ENCODE measurements at regions not wholly inside any gene's neighbourhood (a gene's known extent, or its start where the extent isn't known, plus 50 kb on each side); places are given as distances from the start of the nearest gene placed in this dataset.

DNA sequence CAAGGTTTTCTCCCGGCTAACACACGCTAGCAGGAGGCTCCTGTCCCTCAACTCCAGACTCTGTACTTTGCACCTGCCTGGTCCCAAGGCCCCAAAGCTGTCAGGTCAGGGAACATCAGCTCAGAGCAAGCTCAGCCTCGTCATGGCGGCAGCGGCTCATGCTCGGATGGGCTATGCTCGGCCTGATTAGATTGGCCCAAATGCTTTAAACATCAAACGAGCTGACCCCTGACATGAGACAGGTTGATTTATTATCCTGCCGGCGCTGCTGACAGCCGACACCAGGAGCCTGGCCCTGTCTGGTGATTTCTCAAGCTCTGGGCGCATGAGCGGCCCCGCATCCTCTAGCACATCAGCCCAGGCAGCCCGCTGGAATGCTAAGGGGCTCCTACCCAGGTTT, 436.4 kb downstream of the EIPR1 start:
- peak overlapping the region; percentile 57 for H3K4me3 Mint-ChIP-seq
- H3K4me1 Mint-ChIP-seq, result peaks cover 58% of the 10 kb centered on the region
- H3K27ac Mint-ChIP-seq, result peak overlapping the region; percentile 97
- H3K36me3 Mint-ChIP-seq (ENCODE audit: low read depth), result peaks cover 6% of the 10 kb centered on the region
- TF ChIP-seq, protein P1, sequence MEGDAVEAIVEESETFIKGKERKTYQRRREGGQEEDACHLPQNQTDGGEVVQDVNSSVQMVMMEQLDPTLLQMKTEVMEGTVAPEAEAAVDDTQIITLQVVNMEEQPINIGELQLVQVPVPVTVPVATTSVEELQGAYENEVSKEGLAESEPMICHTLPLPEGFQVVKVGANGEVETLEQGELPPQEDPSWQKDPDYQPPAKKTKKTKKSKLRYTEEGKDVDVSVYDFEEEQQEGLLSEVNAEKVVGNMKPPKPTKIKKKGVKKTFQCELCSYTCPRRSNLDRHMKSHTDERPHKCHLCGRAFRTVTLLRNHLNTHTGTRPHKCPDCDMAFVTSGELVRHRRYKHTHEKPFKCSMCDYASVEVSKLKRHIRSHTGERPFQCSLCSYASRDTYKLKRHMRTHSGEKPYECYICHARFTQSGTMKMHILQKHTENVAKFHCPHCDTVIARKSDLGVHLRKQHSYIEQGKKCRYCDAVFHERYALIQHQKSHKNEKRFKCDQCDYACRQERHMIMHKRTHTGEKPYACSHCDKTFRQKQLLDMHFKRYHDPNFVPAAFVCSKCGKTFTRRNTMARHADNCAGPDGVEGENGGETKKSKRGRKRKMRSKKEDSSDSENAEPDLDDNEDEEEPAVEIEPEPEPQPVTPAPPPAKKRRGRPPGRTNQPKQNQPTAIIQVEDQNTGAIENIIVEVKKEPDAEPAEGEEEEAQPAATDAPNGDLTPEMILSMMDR (IDR thresholded peaks at IDR 0.05), result no peak
- H3K27me3 Mint-ChIP-seq (ENCODE audit: low read depth, poor library complexity), result peaks cover 7% of the 10 kb centered on the region
- H3K9me3 Mint-ChIP-seq, result peaks cover 35% of the 10 kb centered on the region
- peak; percentile 76 for DNase-seq

DNA sequence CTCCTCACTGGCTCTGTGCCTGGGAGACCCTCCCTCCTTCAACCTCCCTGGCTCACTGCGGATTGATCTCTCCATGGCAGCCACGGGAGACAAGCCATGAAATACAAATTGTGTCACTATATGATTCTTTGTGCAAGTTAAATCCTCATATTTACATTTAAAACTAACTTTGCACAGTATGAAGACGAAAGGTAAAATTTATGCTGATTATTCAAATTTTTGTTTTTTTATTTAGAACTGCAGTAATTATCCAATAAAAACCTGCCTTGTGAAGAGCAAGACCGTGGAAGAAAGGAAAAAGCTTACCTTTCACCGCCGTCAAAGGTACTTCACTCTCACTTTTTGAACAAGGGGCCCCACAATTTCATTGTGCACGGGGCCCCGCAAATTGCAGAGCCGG, 436.9 kb downstream of the EIPR1 start:
- Mint-ChIP-seq H3K36me3 (ENCODE audit: low read depth) (peaks cover 6% of the 10 kb centered on the region), H3K27me3 (ENCODE audit: low read depth, poor library complexity) (peaks cover 7% of the 10 kb centered on the region), H3K4me3 (no peak overlapping the region), H3K9me3 (peaks cover 34% of the 10 kb centered on the region), H3K27ac (no peak overlapping the region), H3K4me1 (peaks cover 61% of the 10 kb centered on the region)
- TF ChIP-seq, protein P1 (IDR thresholded peaks at IDR 0.05), result no peak
- DNase-seq, result no peak

DNA sequence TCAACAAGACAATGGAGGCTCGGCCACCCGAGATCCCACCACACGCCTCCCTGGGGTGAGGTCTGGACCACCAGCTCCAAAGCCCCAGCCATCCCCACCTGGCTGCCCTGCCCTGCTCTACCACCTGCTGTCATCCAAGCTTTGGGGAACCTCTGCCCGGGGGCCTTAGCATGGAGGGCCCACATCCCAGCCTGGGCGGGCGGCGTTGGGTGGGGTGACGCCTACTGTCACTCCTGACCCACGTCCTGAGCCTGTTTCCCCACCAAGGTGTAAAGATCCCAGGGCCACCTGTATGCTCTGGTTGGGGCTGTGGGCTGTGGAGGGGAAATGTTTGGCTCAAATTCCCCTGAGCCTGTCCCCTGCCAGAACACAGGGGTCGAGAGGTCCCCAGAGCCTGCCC, 437.6 kb downstream of the EIPR1 start:
- H3K9me3 Mint-ChIP-seq, result peaks cover 28% of the 10 kb centered on the region
- peaks cover 7% of the 10 kb centered on the region for H3K27me3 Mint-ChIP-seq (ENCODE audit: low read depth, poor library complexity)
- H3K27ac Mint-ChIP-seq, result peak overlapping the region; percentile 25

DNA sequence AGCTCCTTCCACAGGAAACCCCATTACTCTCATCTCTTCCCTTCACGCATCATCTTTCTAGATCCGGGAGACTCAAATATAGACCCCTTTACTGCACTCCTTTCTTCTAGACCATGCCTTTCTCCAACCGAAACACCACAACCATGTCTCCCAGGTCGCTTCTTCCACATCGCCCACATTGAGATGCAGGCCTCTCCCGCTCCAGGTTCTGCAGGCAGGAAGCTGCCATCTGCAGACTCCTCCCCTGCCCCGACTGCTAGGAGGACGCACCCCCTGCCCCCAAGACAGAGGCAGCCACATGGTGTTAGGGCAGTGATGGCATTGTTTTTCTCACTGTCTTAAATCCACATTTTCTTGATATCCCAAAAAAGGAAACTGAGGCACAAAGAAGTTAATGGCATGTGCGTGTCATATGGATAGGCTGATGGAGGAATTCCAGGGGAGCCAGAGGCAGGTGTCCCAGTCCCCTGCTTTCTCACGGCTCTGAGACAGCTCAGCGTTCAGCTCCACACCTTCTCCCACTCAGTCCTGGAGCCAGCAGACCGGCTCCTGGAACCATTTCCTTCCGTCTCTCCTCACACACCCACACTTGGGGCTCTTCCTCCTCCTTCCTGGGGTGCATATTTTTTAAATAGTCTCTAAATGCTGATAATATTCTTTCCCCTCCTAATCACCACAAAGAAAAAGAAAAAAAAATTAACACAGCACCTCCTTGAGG, 438.4 kb downstream of the EIPR1 start:
- DNase-seq, result no peak
- H3K9me3 Mint-ChIP-seq, result peaks cover 20% of the 10 kb centered on the region
- H3K27me3 Mint-ChIP-seq (ENCODE audit: low read depth, poor library complexity), result peaks cover 7% of the 10 kb centered on the region
- H3K4me1 Mint-ChIP-seq, result peaks cover 76% of the 10 kb centered on the region
- no peak overlapping the region for H3K4me3 Mint-ChIP-seq
- H3K27ac Mint-ChIP-seq, result peak overlapping the region; percentile 90
- H3K36me3 Mint-ChIP-seq (ENCODE audit: low read depth), result peaks cover 6% of the 10 kb centered on the region
- TF ChIP-seq, protein P1 (IDR thresholded peaks at IDR 0.05), result no peak

More for the DNA sequence above, 437.6 kb downstream of the EIPR1 start:
- H3K4me1 Mint-ChIP-seq, result peaks cover 68% of the 10 kb centered on the region
- peaks cover 6% of the 10 kb centered on the region for H3K36me3 Mint-ChIP-seq (ENCODE audit: low read depth)
- no peak for DNase-seq
- no peak overlapping the region for H3K4me3 Mint-ChIP-seq
- TF ChIP-seq, protein P1 (IDR thresholded peaks at IDR 0.05), result no peak

DNA sequence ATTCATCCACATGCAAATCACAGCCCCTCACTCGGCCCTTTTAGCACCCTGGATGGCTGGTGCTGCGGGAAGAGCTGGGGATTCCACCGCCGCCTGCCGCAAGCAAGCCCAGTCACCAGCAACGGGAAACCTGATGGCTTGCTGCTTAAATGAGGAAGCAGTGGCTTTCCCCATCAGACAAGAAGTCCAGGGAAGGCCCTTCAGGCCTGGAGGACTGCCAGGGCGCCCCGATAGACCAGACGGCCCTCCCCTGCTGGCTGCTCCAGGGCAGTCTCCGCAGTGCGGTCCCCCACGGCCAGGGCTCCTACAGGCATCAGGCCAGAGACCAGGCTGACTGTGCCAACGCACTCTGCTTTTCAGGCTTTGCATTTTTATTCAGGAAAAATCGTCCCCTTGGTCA, 439.1 kb downstream of the EIPR1 start:
- TF ChIP-seq, protein P1 (IDR thresholded peaks at IDR 0.05), result no peak
- Mint-ChIP-seq H3K27ac (no peak overlapping the region), H3K36me3 (ENCODE audit: low read depth) (peaks cover 6% of the 10 kb centered on the region), H3K4me3 (no peak overlapping the region), H3K9me3 (peaks cover 13% of the 10 kb centered on the region), H3K27me3 (ENCODE audit: low read depth, poor library complexity) (peaks cover 7% of the 10 kb centered on the region), H3K4me1 (peaks cover 78% of the 10 kb centered on the region)
- DNase-seq, result no peak

Measured in nephron progenitor cell (in vitro differentiated cells).